DOHH2 (cell line): ENCODE measurements at regions not wholly inside any gene's neighbourhood (a gene's known extent, or its start where the extent isn't known, plus 50 kb on each side); places are given as distances from the start of the nearest gene placed in this dataset.

Experiments used
- H3F3A ChIP-seq: fragments of 200-600 bp; sonication (generic), shearing (Covaris generic); 2 replicates; pipeline ENCODE4 v1.6.0; 2016; ENCODE audit warnings: antibody characterized with exemption, mild to moderate bottlenecking; ENCODE audit not compliant: control insufficient read depth, insufficient read depth
- H3K27ac ChIP-seq: fragments of 200-600 bp; sonication (generic); 2 replicates; pipeline ENCODE4 v1.5.1; 2014; ENCODE audit warnings: low read depth, mild to moderate bottlenecking, low read length, moderate library complexity
- H3K27me3 ChIP-seq: fragments of 200-600 bp; sonication (generic); 2 replicates; pipeline ENCODE4 v1.6.1; 2014; ENCODE audit warnings: mild to moderate bottlenecking, low read length, mixed read lengths; ENCODE audit not compliant: control insufficient read depth
- H3K36me3 ChIP-seq: fragments of 200-600 bp; sonication (generic); 2 replicates; pipeline ENCODE4 v1.6.1; 2014; ENCODE audit warnings: mild to moderate bottlenecking, low read length, moderate library complexity, mixed read lengths; ENCODE audit not compliant: control insufficient read depth
- H3K4me1 ChIP-seq: fragments of 200-600 bp; sonication (generic); 2 replicates; pipeline ENCODE4 v1.6.1; 2014; ENCODE audit warnings: mild to moderate bottlenecking, low read length, mixed read lengths; ENCODE audit not compliant: control insufficient read depth
- H3K4me2 ChIP-seq: fragments of 200-600 bp; sonication (generic); 2 replicates; pipeline ENCODE4 v1.6.0; 2014; ENCODE audit warnings: mild to moderate bottlenecking, low read length, moderate library complexity
- H3K4me3 ChIP-seq: fragments of 200-600 bp; sonication (generic); 2 replicates; pipeline ENCODE4 v1.5.1; 2014; ENCODE audit warnings: mild to moderate bottlenecking, low read length, mixed read lengths
- H3K79me2 ChIP-seq: fragments of 200-600 bp; sonication (generic); 2 replicates; pipeline ENCODE4 v1.6.1; 2014; ENCODE audit warnings: mild to moderate bottlenecking, low read length, mixed read lengths; ENCODE audit not compliant: control insufficient read depth
- H3K9me2 ChIP-seq: fragments of 200-600 bp; sonication (generic); replicated peaks from 2 replicates; pipeline ENCODE4 v1.6.1; 2014; ENCODE audit warnings: mild to moderate bottlenecking, low read length, mixed read lengths; ENCODE audit not compliant: control insufficient read depth
- H3K9me3 ChIP-seq: fragments of 200-600 bp; sonication (generic); 2 replicates; pipeline ENCODE4 v1.6.1; 2014; ENCODE audit warnings: antibody characterized with exemption, low read length, mixed read lengths; ENCODE audit not compliant: control insufficient read depth, insufficient read depth
- H4K20me1 ChIP-seq: fragments of 200-600 bp; sonication (generic); 2 replicates; pipeline ENCODE4 v1.6.0; 2014; ENCODE audit warnings: low read depth, mild to moderate bottlenecking, antibody characterized with exemption, low read length, moderate library complexity; ENCODE audit not compliant: control insufficient read depth, insufficient read depth
- CTCF ChIP-seq: fragments of 200-600 bp; sonication (generic); IDR thresholded peaks from one replicate; pipeline ENCODE4 v1.5.1; 2014; ENCODE audit warnings: antibody characterized with exemption, mild to moderate bottlenecking, low read depth, low read length; ENCODE audit not compliant: poor library complexity, severe bottlenecking
- EZH2phosphoT487 ChIP-seq: fragments of 200-600 bp; sonication (generic); IDR thresholded peaks from 2 replicates; pipeline ENCODE4 v1.6.1; 2017; ENCODE audit warnings: borderline replicate concordance, mild to moderate bottlenecking, antibody characterized with exemption, low read length, moderate library complexity, mixed read lengths

GRCh38 chr12:46534327-46534840 lies 161.8 kb upstream of the SLC38A2 start:
- Histone ChIP-seq H3F3A (no peaks in the 10 kb centered on the region), H3K79me2 (no peaks in the 10 kb centered on the region), H3K9me3 (peaks cover 7% of the 10 kb centered on the region; the same call in 1 of the 2 replicates), H3K27me3 (no peaks in the 10 kb centered on the region; the same call in 1 of the 2 replicates), H3K27ac (no peak overlapping the region), H3K4me1 (no peaks in the 10 kb centered on the region), H3K36me3 (no peaks in the 10 kb centered on the region), H3K4me3 (no peak overlapping the region), H4K20me1 (no peaks in the 10 kb centered on the region), H3K9me2 (no peaks in the 10 kb centered on the region), H3K4me2 (no peak overlapping the region)
- no peak for TF ChIP-seq EZH2phosphoT487
- TF ChIP-seq CTCF, result no peak

GRCh38 chr12:46533723-46534122 lies 161.2 kb upstream of the SLC38A2 start:
- Histone ChIP-seq H3K79me2 (no peaks in the 10 kb centered on the region), H3K27ac (no peak overlapping the region), H3K27me3 (no peaks in the 10 kb centered on the region; the same call in 1 of the 2 replicates), H3K9me3 (peaks cover 7% of the 10 kb centered on the region; the same call in 1 of the 2 replicates), H3K36me3 (no peaks in the 10 kb centered on the region), H3K4me2 (no peak overlapping the region), H3K4me1 (no peaks in the 10 kb centered on the region), H3K9me2 (no peaks in the 10 kb centered on the region), H4K20me1 (no peaks in the 10 kb centered on the region), H3F3A (no peaks in the 10 kb centered on the region), H3K4me3 (no peak overlapping the region)
- TF ChIP-seq CTCF, result no peak
- TF ChIP-seq EZH2phosphoT487, result no peak

GRCh38 chr12:46531804-46532203 lies 159.2 kb upstream of the SLC38A2 start:
- H3K4me2 ChIP-seq, result no peak overlapping the region
- no peaks in the 10 kb centered on the region for H3K36me3 ChIP-seq
- H3K79me2 ChIP-seq, result no peaks in the 10 kb centered on the region
- no peaks in the 10 kb centered on the region for H3F3A ChIP-seq
- H4K20me1 ChIP-seq, result no peaks in the 10 kb centered on the region
- H3K27me3 ChIP-seq, result no peaks in the 10 kb centered on the region; the same call in 1 of the 2 replicates
- TF ChIP-seq EZH2phosphoT487 (no peak), CTCF (no peak)
- no peaks in the 10 kb centered on the region for H3K9me2 ChIP-seq
- no peaks in the 10 kb centered on the region for H3K4me1 ChIP-seq
- H3K27ac ChIP-seq, result no peak overlapping the region
- H3K4me3 ChIP-seq, result no peak overlapping the region
- H3K9me3 ChIP-seq, result peaks cover 7% of the 10 kb centered on the region; the same call in 1 of the 2 replicates
